AG04450 (cell line): ENCODE measurements at regions not wholly inside any gene's neighbourhood (a gene's known extent, or its start where the extent isn't known, plus 50 kb on each side); places are given as distances from the start of the nearest gene placed in this dataset.

Source experiments
- CTCF ChIA-PET: fragments of 300-600, 350-600 bp; formaldehyde crosslinking; extraction: SDS; loops from one replicate; lab custom pipeline; 2022; ENCODE audit warnings: antibody characterized with exemption, inconsistent platforms; lab: Charles Lee
- POLR2A ChIA-PET: fragments of 350-600 bp; formaldehyde crosslinking; extraction: SDS; loops from one replicate; lab custom pipeline; 2021; ENCODE audit warnings: antibody characterized with exemption, inconsistent platforms; lab: Yijun Ruan, JAX
- DNase-seq: peaks from one replicate; pipeline ENCODE4 v3.0.0-alpha.2; 2011; ENCODE audit warnings: low read depth, low spot score
- H3K27ac ChIP-seq: one replicate; pipeline ENCODE4 v1.5.1; 2012; ENCODE audit warnings: low read depth, low read length, control low read depth
- H3K27me3 ChIP-seq: one replicate; pipeline ENCODE4 v1.6.0; 2012; ENCODE audit warnings: low read length; ENCODE audit not compliant: control insufficient read depth, insufficient read depth
- H3K4me3 ChIP-seq: 2 replicates; pipeline ENCODE4 v1.5.1; 2011; ENCODE audit warnings: mild to moderate bottlenecking, low read depth, low read length, control low read depth
- H3K9me3 ChIP-seq: 2 replicates; pipeline ENCODE4 v1.5.1; 2012; ENCODE audit warnings: low read length; ENCODE audit not compliant: control insufficient read depth, insufficient read depth
- TF ChIP-seq, protein P1 (sequence below): IDR thresholded peaks from 2 replicates; pipeline ENCODE4 v1.5.1; 2011; ENCODE audit warnings: low read depth, low read length, control low read depth, inconsistent platforms

DNA sequence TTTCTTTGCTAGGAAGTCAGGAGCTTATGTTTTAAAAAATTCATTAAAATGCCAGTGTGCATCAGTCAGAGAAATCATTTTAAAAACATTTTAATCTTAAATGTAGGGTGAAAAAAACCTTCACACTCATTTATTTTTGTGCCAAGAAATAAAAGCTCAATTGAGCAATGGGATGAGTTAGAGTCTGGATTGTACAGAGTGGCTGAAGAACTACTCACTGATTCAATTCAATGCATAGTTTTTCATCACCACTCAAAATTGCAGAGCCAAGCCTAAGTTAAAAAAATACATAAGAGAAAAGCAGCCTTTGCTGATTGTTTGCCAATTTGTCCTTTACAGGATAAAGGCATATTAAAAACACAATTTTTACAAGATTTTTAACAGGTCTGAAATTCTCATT lies 168.2 kb upstream of the DMRTA1 start:
- DNase-seq, result no peak
- Histone ChIP-seq H3K9me3 (no peaks in the 10 kb centered on the region), H3K4me3 (no peak overlapping the region), H3K27me3 (no peaks in the 10 kb centered on the region), H3K27ac (no peak overlapping the region)
- ChIA-PET POLR2A (no interaction called here), CTCF (interaction anchor here (0.5 to 1.5 kb wide), 2 partner anchors 34 to 40 kb away, joined by 3 to 4 read pairs; no protein-coding TSS in a partner anchor)
- TF ChIP-seq, protein P1, sequence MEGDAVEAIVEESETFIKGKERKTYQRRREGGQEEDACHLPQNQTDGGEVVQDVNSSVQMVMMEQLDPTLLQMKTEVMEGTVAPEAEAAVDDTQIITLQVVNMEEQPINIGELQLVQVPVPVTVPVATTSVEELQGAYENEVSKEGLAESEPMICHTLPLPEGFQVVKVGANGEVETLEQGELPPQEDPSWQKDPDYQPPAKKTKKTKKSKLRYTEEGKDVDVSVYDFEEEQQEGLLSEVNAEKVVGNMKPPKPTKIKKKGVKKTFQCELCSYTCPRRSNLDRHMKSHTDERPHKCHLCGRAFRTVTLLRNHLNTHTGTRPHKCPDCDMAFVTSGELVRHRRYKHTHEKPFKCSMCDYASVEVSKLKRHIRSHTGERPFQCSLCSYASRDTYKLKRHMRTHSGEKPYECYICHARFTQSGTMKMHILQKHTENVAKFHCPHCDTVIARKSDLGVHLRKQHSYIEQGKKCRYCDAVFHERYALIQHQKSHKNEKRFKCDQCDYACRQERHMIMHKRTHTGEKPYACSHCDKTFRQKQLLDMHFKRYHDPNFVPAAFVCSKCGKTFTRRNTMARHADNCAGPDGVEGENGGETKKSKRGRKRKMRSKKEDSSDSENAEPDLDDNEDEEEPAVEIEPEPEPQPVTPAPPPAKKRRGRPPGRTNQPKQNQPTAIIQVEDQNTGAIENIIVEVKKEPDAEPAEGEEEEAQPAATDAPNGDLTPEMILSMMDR, result no peak

DNA sequence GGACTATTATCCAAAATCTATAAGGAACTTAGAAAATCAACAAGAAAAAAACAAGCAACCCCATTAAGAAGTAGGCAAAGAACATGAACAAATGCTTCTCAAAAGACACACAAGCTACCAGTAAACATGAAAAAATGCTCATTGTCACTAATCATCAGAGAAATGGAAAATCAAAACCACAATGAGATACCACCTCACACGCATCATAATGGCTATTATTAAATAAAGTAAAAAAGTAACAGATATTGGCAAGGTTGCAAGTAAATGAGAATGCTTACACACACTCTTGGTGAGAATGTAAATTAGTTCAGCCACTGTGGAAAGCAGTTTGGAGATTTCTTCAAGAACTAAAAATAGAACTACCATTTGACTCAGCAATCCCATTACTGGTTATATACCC lies 167.0 kb upstream of the DMRTA1 start:
- TF ChIP-seq, protein P1, result no peak
- Histone ChIP-seq H3K9me3 (no peaks in the 10 kb centered on the region), H3K4me3 (no peak overlapping the region), H3K27ac (no peak overlapping the region), H3K27me3 (no peaks in the 10 kb centered on the region)
- POLR2A ChIA-PET, result no interaction called here
- DNase-seq, result no peak
- CTCF ChIA-PET, result interaction anchor here (1.5 kb wide), 1 partner anchor 35 kb away, joined by 4 read pairs; no protein-coding TSS in a partner anchor

DNA sequence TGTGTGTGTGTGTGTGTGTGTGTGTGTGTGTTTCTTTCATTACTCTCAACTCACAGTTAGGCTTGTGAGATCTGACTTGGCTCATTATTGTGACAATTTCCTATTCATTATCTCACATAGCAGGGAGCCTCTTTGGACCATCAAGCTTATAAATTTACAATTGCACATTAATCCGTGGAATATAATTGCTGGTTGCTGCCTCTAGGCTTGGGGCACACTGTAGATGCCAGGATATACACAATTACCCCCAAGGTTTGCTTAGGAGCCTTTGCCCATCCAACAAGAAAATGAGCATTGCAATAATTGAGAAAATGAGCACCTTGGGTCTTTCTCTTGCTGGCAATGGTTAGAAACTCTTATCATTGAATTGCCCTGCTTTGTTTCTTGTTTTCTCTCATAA lies 161.6 kb upstream of the DMRTA1 start:
- DNase-seq, result no peak
- Histone ChIP-seq H3K27me3 (no peaks in the 10 kb centered on the region), H3K27ac (no peak overlapping the region), H3K9me3 (no peaks in the 10 kb centered on the region), H3K4me3 (no peak overlapping the region)
- ChIA-PET CTCF (no interaction called here), POLR2A (no interaction called here)
- TF ChIP-seq, protein P1, result no peak

GRCh38 chr9:22286661-22287060 lies 160.0 kb upstream of the DMRTA1 start:
- no peaks in the 10 kb centered on the region for H3K27me3 ChIP-seq
- no peak overlapping the region for H3K27ac ChIP-seq
- no peak for DNase-seq
- ChIA-PET POLR2A (no interaction called here), CTCF (no interaction called here)
- TF ChIP-seq, protein P1, result no peak
- H3K9me3 ChIP-seq, result no peaks in the 10 kb centered on the region
- no peak overlapping the region for H3K4me3 ChIP-seq

GRCh38 chr9:22288661-22289060 lies 158.0 kb upstream of the DMRTA1 start:
- DNase-seq, result no peak
- no peak overlapping the region for H3K4me3 ChIP-seq
- ChIA-PET CTCF (no interaction called here), POLR2A (no interaction called here)
- no peaks in the 10 kb centered on the region for H3K9me3 ChIP-seq
- no peaks in the 10 kb centered on the region for H3K27me3 ChIP-seq
- no peak overlapping the region for H3K27ac ChIP-seq
- TF ChIP-seq, protein P1, result no peak
